ENCODE measurements at regions not wholly inside any gene's neighbourhood (a gene's known extent, or its start where the extent isn't known, plus 50 kb on each side); places are given as distances from the start of the nearest gene placed in this dataset.
"Not testable (repeated sequence)": the region's sequence is repeated elsewhere in the genome, so short reads cannot be mapped to it uniquely, and the experiment has no call there.

DNA sequence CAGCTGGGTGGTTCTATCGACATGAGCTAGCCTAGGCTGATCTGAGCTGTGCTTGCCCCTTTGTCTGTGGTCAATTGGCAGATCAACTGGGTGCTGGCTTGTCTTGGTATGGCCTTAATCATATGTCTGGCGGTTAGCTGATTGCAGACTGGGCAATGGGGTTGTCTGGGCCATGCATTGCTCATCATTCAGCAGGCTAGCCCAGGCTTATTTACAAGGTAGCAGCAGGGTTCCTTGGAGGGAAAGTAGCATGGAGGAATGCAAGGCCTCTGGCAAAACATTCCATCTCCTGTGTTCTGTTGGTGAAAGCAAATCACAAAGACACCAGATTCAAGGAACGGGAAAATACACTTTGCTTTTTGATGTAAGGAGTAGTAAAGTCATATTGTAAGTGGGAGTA, 84.0 kb upstream of the IVNS1ABP start:
- no peak for DNase-seq (ENCODE audit: low spot score)

- peak; percentile 78 for DNase-seq (ENCODE audit: low spot score)
Observed at GRCh38 chr1:185400052-185400451, 83.0 kb upstream of the IVNS1ABP start.

DNA sequence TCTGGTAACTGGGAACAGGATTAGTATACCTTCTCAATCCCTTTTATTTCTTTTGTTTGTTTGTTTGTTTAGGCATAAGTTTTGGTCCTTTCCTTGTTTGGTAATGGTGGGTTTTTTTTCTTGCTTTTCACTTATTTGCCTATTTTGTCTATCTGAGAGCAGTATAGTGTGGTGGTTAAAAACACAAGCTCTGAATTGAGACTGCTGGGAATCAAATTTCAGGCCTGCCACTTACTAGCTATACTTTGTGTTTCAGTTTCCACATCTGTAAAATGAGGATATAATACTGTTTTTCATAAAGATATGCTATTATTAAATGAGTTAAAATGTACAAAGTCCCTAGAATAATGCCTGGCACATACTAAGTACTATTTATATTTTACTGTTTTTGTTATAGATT, 81.6 kb upstream of the IVNS1ABP start:
- DNase-seq (ENCODE audit: low spot score): no peak

- DNase-seq (ENCODE audit: low spot score): no peak
Observed at GRCh38 chr1:185398022-185398421, 81.0 kb upstream of the IVNS1ABP start.

GRCh38 chr1:185397183-185397582, 80.1 kb upstream of the IVNS1ABP start:
- no peak for DNase-seq (ENCODE audit: low spot score)

GRCh38 chr1:185396126-185396525, 79.1 kb upstream of the IVNS1ABP start:
- peak; percentile 56 for DNase-seq (ENCODE audit: low spot score)

DNA sequence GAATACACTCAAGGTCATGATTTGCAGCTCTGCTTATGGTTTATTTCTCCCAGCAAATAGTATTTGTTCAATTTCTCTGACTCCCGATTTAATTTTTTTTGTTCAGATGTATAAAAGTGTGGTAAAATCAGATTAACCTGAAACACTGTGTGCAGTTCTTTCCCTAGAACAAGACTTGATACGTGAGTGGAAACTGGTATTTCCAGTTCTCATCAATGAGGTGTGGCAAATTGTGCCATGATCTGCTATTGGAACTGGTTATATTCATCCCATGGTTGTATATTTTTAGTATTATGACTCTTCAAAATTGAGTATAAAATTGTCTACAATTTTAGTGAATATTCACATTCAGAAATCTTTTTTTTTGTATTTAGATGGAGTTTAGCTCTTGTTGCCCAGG, 76.8 kb upstream of the IVNS1ABP start:
- DNase-seq (ENCODE audit: low spot score): no peak

DNA sequence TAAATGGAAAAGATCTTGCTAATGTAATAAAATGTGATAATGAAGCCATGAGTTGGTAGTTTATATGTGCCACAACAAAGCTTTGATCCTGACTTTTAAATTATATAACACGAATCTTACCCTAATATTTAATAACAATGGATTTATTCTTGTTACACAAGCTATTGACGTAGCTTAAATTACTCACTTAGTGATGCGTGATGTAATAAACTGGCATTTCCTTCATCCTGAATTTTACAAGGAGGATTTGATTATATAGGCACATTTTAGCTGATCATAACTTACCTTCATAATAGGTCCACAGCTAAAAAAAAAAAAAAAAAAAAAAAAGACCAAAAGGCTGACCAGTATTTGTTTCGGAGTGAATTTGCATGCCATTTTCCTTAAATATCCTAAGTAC, 76.2 kb upstream of the IVNS1ABP start:
- DNase-seq (ENCODE audit: low spot score): no peak

DNA sequence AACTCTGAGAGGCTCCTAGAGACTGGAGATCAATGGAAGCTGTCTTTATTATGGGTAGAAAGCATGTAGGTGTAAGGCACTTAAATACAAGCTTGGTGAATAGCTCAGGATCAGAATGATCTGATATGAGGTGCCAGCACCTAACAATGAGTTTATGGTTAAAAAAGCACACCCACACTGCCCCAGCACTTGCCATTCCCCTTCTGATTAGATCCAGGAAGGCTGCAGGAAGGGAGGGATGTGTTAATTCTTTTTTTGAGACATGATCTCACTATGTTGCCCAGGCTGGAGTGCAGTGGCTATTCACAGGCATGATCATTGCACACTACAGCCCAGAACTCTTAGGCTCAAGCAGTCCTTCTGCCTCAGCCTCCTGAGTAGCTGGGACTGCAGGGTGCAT, 71.8 kb upstream of the IVNS1ABP start:
- DNase-seq (ENCODE audit: low spot score): no peak

- no peak for DNase-seq (ENCODE audit: low spot score)
Observed at GRCh38 chr1:185388346-185388745, 71.3 kb upstream of the IVNS1ABP start.

DNA sequence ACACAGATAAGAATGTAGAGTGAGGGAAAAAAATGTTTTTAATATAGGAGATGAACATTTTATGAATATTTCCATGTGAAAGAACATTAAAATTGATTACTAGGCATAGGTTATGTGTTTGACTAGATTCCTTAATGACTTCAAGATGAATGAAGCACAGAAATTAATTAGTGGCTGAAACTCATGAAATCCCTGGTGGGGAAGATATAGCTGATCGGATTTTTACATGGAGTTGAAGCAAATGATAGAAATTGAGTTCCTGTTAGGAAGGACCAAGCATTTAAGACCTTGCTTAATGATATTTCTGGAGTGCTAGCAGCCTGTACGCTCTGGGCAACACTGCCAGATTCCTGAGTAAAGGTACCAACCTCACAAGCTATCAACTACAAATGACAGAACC, 68.9 kb upstream of the IVNS1ABP start:
- DNase-seq (ENCODE audit: low spot score): no peak

GRCh38 chr1:185383805-185384204, 66.8 kb upstream of the IVNS1ABP start:
- DNase-seq (ENCODE audit: low spot score): not testable (repeated sequence)

DNA sequence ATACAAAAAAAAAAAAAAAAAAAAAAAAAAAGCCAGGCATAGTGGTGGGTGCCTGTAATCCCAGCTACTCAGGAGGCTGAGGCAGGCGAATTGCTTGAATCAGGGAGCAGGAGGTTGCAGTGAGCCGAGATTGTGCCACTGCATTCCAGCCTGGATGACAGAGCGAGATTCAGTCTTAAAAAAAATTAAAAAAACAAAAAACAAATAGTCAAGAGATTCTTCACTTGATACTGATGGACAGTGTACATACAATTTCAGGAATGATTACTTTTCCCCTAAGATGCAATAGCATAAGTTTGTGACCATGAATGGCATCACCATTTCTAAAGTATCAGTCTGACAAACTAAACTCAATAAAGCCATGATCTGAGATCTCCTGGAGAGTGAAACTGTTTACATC, 60.8 kb upstream of the IVNS1ABP start:
- no peak for DNase-seq (ENCODE audit: low spot score)

DNA sequence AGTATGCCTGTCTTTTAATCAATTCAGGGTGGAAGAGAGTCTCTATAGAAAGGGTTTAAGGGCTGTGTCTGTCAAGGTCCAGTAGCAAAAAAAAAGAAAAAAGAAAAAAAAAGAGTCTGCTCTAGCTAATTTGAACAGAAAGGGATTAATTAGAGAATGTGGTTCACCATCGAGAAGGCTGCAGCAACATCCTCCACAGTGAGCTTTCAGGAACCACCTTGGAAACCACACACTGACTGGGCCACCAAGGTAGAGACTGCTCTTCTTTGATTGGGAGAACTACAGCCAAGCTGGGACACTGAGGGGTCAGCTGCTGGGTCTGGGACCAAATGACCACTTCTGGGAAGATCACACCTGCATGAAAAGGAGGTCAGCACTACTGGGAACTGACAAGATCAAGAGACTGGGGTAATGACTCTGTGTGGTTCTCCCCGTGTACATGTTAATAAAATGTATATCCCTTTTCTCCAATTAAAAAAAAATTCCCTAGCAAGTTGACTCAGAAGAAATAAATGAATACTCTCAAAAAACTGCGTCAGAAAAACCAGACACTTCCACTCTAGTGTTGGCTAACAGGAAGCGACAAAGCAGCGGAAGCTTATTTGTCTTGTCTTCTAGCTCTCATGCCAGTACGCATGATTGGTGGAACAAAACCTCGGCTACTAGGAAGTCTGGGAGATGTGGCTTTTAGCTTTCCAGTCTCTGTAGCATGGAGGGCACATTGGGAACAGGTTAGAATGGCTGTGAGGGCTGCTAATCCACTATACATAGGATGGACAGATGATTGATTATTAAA, 60.0 kb upstream of the IVNS1ABP start:
- no peak for DNase-seq (ENCODE audit: low spot score)

DNA sequence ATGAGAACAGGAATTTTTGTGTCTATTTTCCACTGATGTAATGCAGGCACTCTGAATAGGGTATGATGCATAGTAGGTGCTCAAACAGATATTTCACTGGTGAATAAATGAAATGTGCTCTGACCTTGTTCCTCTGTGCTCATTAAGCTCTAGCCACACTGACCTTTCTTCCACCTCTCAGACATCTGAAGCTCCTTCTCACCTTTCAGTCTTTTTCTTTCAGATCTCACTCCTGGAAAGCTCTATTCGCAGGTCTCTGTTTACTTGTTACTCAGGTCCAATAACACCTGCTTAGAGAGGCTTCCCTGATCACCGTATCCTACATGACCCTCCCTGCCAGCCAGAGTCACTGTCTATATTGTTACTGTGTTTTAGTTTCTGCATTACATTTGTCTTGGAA, 59.2 kb upstream of the IVNS1ABP start:
- DNase-seq (ENCODE audit: low spot score): no peak

- DNase-seq (ENCODE audit: low spot score): no peak
Observed at GRCh38 chr1:185375583-185375982, 58.5 kb upstream of the IVNS1ABP start.

DNA sequence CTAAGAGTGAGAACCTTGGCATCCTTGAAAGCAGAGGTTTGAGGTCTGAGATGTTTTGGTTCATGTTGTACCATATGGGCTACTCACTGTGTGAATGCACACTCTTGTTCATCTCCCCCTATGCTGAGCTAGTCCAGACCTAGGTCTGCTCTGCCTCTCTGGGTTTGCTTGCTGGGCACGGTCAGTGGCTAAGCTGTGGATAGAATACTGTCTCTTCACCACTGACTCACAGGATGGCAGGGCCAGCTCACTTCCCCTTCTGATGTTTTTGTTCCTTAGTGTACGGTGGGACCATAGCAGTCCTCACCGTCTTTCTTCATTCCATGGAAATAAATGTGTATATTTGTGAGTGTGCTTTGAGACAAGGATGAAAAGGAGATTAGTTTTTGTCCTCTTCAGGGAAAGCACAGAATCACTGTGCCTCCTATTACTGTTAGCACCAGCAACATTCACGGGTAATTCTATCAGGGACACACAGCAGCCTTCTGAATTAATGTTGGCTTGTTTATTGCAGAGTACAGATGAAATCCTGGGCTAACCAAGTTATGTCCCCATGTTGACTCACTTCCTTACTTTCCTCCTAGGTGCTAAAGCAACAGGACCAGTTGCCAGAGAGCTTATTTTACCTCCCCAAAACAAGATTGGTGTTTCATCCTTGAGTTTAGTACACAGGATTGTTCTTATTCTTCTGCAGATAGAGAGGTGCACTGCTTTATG, 56.9 kb upstream of the IVNS1ABP start:
- DNase-seq (ENCODE audit: low spot score): peak; percentile 38

GRCh38 chr1:185369786-185370185, 52.7 kb upstream of the IVNS1ABP start:
- peak; percentile 47 for DNase-seq (ENCODE audit: low spot score)

GRCh38 chr1:185368913-185369491, 52.0 kb upstream of the IVNS1ABP start:
- no peak for DNase-seq (ENCODE audit: low spot score)

- DNase-seq (ENCODE audit: low spot score): no peak
Observed at GRCh38 chr1:185368313-185368855, 51.3 kb upstream of the IVNS1ABP start.

GRCh38 chr1:185367218-185367617, 50.2 kb upstream of the IVNS1ABP start:
- no peak for DNase-seq (ENCODE audit: low spot score)

Data from GM03348 (cell line).